ENCODE measurements at regions not wholly inside any gene's neighbourhood (a gene's known extent, or its start where the extent isn't known, plus 50 kb on each side); places are given as distances from the start of the nearest gene placed in this dataset.

DNA sequence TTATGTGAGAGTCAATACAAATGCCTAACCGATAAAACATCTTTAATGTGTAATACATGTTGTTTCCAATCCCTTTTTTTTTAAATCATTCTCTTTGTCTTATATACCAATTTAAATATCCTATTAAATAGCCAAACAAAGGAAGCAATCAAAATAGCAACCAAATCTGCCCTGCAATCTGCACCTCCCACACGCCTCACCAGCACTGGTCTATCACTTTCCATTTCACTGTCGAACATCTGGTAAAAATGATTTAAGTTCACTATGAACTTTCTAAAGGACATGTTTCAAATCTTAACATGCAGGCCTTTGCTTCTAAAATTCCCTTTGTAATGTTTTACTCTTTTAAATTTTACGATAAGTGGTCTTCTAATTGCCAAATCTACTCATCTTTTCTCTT, 1305.5 kb upstream of the TENM4 start:
- no peaks in the 10 kb centered on the region for H3K36me3 Mint-ChIP-seq (ENCODE audit: insufficient read depth in 1 of 3, low read depth in 3 of 3)
- no peak overlapping the region for H3K27ac Mint-ChIP-seq
- no peak overlapping the region for H2AK5ac ChIP-seq (ENCODE audit: insufficient read length, low read length)
- no peak overlapping the region for H2BK12ac ChIP-seq (ENCODE audit: insufficient read length, low read depth, low read length)
- H3K9ac ChIP-seq (ENCODE audit: extremely low read depth, insufficient read length, low read length), result no peak overlapping the region
- no peaks in the 10 kb centered on the region for H3K23me2 ChIP-seq (ENCODE audit: insufficient read length, low read depth, low read length, poor library complexity, severe bottlenecking)
- no peak overlapping the region for H4K91ac ChIP-seq (ENCODE audit: insufficient read length, low read depth, low read length)
- H3K18ac ChIP-seq (ENCODE audit: insufficient read length, low read depth, low read length), result no peak overlapping the region
- H3K27me3 Mint-ChIP-seq (ENCODE audit: low read depth), result no peaks in the 10 kb centered on the region
- no peak overlapping the region for H3K4me2 ChIP-seq (ENCODE audit: insufficient read depth, insufficient read length, low read length)
- H3K79me2 ChIP-seq (ENCODE audit: insufficient read depth, low read length), result no peaks in the 10 kb centered on the region
- no peak overlapping the region for H3K23ac ChIP-seq (ENCODE audit: insufficient read length, low read depth, low read length)
- no peak overlapping the region for H2AFZ ChIP-seq (ENCODE audit: low read length)
- no peak overlapping the region for H4K5ac ChIP-seq (ENCODE audit: insufficient read length, low read depth, low read length)
- no peaks in the 10 kb centered on the region for H3K9me3 ChIP-seq (ENCODE audit: control insufficient read depth, low read depth, low read length)
- DNase-seq, result no peak
- no peak overlapping the region for H2BK120ac ChIP-seq (ENCODE audit: low read depth, low read length, poor library complexity, severe bottlenecking)
- H3K56ac ChIP-seq (ENCODE audit: insufficient read length, low read depth, low read length), result no peak overlapping the region
- H2BK15ac ChIP-seq (ENCODE audit: low read depth, low read length), result no peak overlapping the region
- no CpG with 5 or more reads among the region's 4 CpGs for WGBS (ENCODE audit: extremely low coverage, insufficient read length, low lambda C conversion rate)
- no peaks in the 10 kb centered on the region for H3K79me1 ChIP-seq (ENCODE audit: insufficient read depth, low read depth, low read length, poor library complexity, severe bottlenecking)
- H4K8ac ChIP-seq (replicated peaks; ENCODE audit: insufficient read length, low read depth, low read length), result no peak overlapping the region
- no peak overlapping the region for H3T11ph ChIP-seq (ENCODE audit: low read length)
- no peaks in the 10 kb centered on the region for H3K4me1 ChIP-seq (ENCODE audit: insufficient read depth, low read length)
- H3K27ac ChIP-seq (ENCODE audit: insufficient read length, low read depth, low read length), result no peak overlapping the region
- no peak overlapping the region for H3K4ac ChIP-seq (ENCODE audit: low read depth, low read length)
- H3K14ac ChIP-seq (ENCODE audit: insufficient read depth, low read length), result no peak overlapping the region
- H3K9me3 Mint-ChIP-seq, result no peaks in the 10 kb centered on the region
- H2BK20ac ChIP-seq (ENCODE audit: low read depth, low read length, poor library complexity, severe bottlenecking), result no peak overlapping the region
- TF ChIP-seq, protein P1, sequence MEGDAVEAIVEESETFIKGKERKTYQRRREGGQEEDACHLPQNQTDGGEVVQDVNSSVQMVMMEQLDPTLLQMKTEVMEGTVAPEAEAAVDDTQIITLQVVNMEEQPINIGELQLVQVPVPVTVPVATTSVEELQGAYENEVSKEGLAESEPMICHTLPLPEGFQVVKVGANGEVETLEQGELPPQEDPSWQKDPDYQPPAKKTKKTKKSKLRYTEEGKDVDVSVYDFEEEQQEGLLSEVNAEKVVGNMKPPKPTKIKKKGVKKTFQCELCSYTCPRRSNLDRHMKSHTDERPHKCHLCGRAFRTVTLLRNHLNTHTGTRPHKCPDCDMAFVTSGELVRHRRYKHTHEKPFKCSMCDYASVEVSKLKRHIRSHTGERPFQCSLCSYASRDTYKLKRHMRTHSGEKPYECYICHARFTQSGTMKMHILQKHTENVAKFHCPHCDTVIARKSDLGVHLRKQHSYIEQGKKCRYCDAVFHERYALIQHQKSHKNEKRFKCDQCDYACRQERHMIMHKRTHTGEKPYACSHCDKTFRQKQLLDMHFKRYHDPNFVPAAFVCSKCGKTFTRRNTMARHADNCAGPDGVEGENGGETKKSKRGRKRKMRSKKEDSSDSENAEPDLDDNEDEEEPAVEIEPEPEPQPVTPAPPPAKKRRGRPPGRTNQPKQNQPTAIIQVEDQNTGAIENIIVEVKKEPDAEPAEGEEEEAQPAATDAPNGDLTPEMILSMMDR (conservative IDR thresholded peaks at IDR 0.05), result no peak
- H2BK5ac ChIP-seq (ENCODE audit: insufficient read length, low read length), result no peak overlapping the region
- no peaks in the 10 kb centered on the region for H3K4me1 Mint-ChIP-seq
- H3K4me3 Mint-ChIP-seq, result no peak overlapping the region
- no peaks in the 10 kb centered on the region for H4K20me1 ChIP-seq (ENCODE audit: control insufficient read depth, insufficient read depth, insufficient read length)
- no peaks in the 10 kb centered on the region for H3K27me3 ChIP-seq (ENCODE audit: insufficient read depth, low read length)

Data from H9 (cell line).